ENCODE measurements at regions not wholly inside any gene's neighbourhood (a gene's known extent, or its start where the extent isn't known, plus 50 kb on each side); places are given as distances from the start of the nearest gene placed in this dataset.

DNA sequence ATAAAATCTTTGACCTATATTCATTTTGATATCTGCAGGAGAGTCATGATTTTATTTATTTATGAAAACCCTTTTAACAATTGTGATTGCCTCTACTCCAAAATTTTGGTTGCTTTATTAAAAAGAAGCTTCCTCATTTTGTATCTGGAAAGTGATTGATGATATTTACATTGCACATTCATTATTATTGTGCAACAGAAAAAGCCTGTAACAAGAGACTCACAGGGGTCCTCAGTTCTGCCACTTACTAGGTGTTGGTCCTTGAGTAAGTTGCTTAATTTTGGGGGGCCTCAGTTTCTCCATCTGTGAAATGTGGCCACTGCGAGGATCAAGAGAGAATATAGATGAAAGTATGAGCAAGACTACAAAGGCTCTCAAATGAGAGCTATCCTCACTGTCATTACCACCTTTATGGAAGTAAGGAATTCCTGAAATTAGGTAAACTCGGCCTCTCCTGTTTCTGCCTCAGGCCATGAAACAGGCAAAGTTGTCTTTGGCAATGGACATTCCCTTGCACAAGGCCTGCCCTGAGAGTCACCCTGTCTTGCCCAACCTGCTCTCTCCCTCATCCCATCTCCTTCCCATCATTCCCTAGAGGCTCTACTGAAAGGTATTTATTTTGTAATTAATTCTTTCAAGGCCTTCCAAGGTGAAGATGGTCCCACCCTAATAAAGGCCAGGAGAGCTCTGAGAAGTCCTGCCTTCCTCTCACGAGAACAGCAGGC lies 66.1 kb upstream of the ABLIM1 start:
- no peak overlapping the region for H3K27ac ChIP-seq (ENCODE audit: low read depth)
- peaks cover 11% of the 10 kb centered on the region for H3K4me1 Mint-ChIP-seq
- TF ChIP-seq ZNF331 (CRISPR knock-in tag; IDR thresholded peaks at IDR 0.05; ENCODE audit: low read depth): no peak
- TF ChIP-seq ZNF114 (CRISPR knock-in tag; IDR thresholded peaks at IDR 0.05): no peak
- TF ChIP-seq EZH2phosphoT487 (IDR thresholded peaks at IDR 0.05; ENCODE audit: unreplicated experiment): no peak
- TF ChIP-seq EZH2 (IDR thresholded peaks at IDR 0.05; ENCODE audit: low read depth, unreplicated experiment): no peak
- no peak for TF ChIP-seq POLR2AphosphoS5 (IDR thresholded peaks at IDR 0.05; ENCODE audit: low read depth)
- TF ChIP-seq STAT1 (IDR thresholded peaks at IDR 0.05; ENCODE audit: unreplicated experiment): no peak
- no peak for TF ChIP-seq NANOG (IDR thresholded peaks at IDR 0.05; ENCODE audit: borderline replicate concordance)
- TF ChIP-seq, protein P1, sequence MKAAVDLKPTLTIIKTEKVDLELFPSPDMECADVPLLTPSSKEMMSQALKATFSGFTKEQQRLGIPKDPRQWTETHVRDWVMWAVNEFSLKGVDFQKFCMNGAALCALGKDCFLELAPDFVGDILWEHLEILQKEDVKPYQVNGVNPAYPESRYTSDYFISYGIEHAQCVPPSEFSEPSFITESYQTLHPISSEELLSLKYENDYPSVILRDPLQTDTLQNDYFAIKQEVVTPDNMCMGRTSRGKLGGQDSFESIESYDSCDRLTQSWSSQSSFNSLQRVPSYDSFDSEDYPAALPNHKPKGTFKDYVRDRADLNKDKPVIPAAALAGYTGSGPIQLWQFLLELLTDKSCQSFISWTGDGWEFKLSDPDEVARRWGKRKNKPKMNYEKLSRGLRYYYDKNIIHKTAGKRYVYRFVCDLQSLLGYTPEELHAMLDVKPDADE (IDR thresholded peaks at IDR 0.05): no peak
- H4K20me1 ChIP-seq (replicated peaks; ENCODE audit: insufficient read depth): no peaks in the 10 kb centered on the region
- H3K27me3 ChIP-seq (ENCODE audit: insufficient read depth): no peaks in the 10 kb centered on the region
- H3F3A ChIP-seq (replicated peaks; ENCODE audit: low read depth): no peaks in the 10 kb centered on the region
- DNase-seq (ENCODE audit: low spot score) (no peak), ATAC-seq (no peak)
- no peaks in the 10 kb centered on the region for H3K4me1 ChIP-seq (ENCODE audit: insufficient read depth)
- H3K4me3 Mint-ChIP-seq: no peak overlapping the region
- no peak overlapping the region for H3K4me2 ChIP-seq
- no peak overlapping the region for H3K27ac Mint-ChIP-seq
- H3K27me3 Mint-ChIP-seq (ENCODE audit: insufficient read depth, low read depth, poor library complexity): no peaks in the 10 kb centered on the region
- no peaks in the 10 kb centered on the region for H3K79me2 ChIP-seq (replicated peaks; ENCODE audit: insufficient read depth)
- peaks cover 3% of the 10 kb centered on the region; the same call in 1 of the 3 replicates for H3K9me3 Mint-ChIP-seq
- no peaks in the 10 kb centered on the region; the same call in 1 of the 2 replicates for H3K9me2 ChIP-seq (ENCODE audit: insufficient read depth)
- H2AFZ ChIP-seq: no peak overlapping the region
- H3K4me3 ChIP-seq: no peak overlapping the region
- H3K36me3 ChIP-seq (ENCODE audit: insufficient read depth): no peaks in the 10 kb centered on the region
- no peaks in the 10 kb centered on the region; the same call in 2 of the 3 replicates for H3K36me3 Mint-ChIP-seq (ENCODE audit: low read depth)

DNA sequence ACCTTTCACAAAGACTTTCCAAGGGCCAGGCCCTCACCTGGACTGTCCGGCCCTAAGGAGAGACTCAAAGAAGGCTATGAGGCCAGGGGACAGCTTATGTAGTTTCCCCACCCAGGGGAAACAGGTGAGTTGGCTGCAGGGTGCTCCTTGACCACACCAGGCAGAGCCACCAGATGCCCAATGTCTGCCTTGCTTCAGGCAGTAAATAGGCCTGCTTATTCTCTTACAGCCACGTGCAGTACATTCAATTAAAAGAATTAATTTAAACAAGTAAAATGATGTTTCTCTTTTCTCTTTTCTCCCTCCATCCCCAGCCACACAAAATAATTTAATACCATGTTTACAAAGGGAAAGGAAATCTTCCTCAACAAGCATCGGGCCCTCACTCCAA lies 66.6 kb upstream of the ABLIM1 start:
- Histone ChIP-seq H3K4me1 (ENCODE audit: insufficient read depth) (no peaks in the 10 kb centered on the region), H3F3A (replicated peaks; ENCODE audit: low read depth) (no peaks in the 10 kb centered on the region), H3K4me3 (no peak overlapping the region), H3K4me2 (no peak overlapping the region), H3K9me2 (ENCODE audit: insufficient read depth) (no peaks in the 10 kb centered on the region; the same call in 1 of the 2 replicates), H3K27me3 (ENCODE audit: insufficient read depth) (no peaks in the 10 kb centered on the region), H3K36me3 (ENCODE audit: insufficient read depth) (no peaks in the 10 kb centered on the region), H3K27ac (ENCODE audit: low read depth) (no peak overlapping the region), H2AFZ (no peak overlapping the region), H3K79me2 (replicated peaks; ENCODE audit: insufficient read depth) (no peaks in the 10 kb centered on the region), H4K20me1 (replicated peaks; ENCODE audit: insufficient read depth) (no peaks in the 10 kb centered on the region)
- no peak for TF ChIP-seq JUNB (IDR thresholded peaks at IDR 0.05; ENCODE audit: unreplicated experiment)
- no peak for TF ChIP-seq EZH2 (IDR thresholded peaks at IDR 0.05; ENCODE audit: low read depth, unreplicated experiment)
- peaks cover 3% of the 10 kb centered on the region; the same call in 1 of the 3 replicates for H3K9me3 Mint-ChIP-seq
- H3K4me1 Mint-ChIP-seq: peaks cover 11% of the 10 kb centered on the region
- no peak overlapping the region for H3K4me3 Mint-ChIP-seq
- no peak overlapping the region for H3K27ac Mint-ChIP-seq
- no peak for DNase-seq (ENCODE audit: low spot score)
- ATAC-seq: no peak
- no peaks in the 10 kb centered on the region; the same call in 2 of the 3 replicates for H3K36me3 Mint-ChIP-seq (ENCODE audit: low read depth)
- no peaks in the 10 kb centered on the region for H3K27me3 Mint-ChIP-seq (ENCODE audit: insufficient read depth, low read depth, poor library complexity)

DNA sequence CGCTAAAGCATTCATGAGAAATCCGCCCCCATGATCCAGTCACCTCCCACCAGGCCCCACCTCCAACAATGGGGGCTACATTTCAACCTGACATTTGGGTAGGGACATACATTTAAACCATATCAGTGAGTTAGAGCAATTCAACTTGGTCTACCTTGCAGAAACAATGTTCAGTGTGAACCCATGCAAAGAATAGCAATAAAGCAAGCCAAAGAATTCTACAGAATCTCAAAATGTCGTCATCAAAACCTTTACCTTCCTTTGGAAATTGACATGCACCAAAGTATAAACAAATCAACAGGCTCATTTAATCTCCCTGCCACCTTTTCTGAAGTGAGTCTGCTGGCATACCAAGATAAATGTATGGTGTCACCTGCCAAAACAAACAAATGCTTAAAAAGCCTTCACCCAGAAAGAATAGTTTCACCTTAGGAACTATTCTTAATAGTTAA lies 68.8 kb upstream of the ABLIM1 start:
- no peak overlapping the region for H3K4me3 Mint-ChIP-seq
- Histone ChIP-seq H3K9me2 (ENCODE audit: insufficient read depth) (no peaks in the 10 kb centered on the region; the same call in 1 of the 2 replicates), H3K27ac (ENCODE audit: low read depth) (no peak overlapping the region), H3K4me2 (no peak overlapping the region), H2AFZ (no peak overlapping the region), H4K20me1 (replicated peaks; ENCODE audit: insufficient read depth) (no peaks in the 10 kb centered on the region), H3F3A (replicated peaks; ENCODE audit: low read depth) (no peaks in the 10 kb centered on the region), H3K4me3 (no peak overlapping the region), H3K79me2 (replicated peaks; ENCODE audit: insufficient read depth) (no peaks in the 10 kb centered on the region), H3K4me1 (ENCODE audit: insufficient read depth) (no peaks in the 10 kb centered on the region), H3K36me3 (ENCODE audit: insufficient read depth) (no peaks in the 10 kb centered on the region), H3K27me3 (ENCODE audit: insufficient read depth) (no peaks in the 10 kb centered on the region)
- no peak overlapping the region for H3K27ac Mint-ChIP-seq
- no peaks in the 10 kb centered on the region for H3K27me3 Mint-ChIP-seq (ENCODE audit: insufficient read depth, low read depth, poor library complexity)
- peaks cover 3% of the 10 kb centered on the region; the same call in 1 of the 3 replicates for H3K9me3 Mint-ChIP-seq
- H3K36me3 Mint-ChIP-seq (ENCODE audit: low read depth): no peaks in the 10 kb centered on the region; the same call in 2 of the 3 replicates
- DNase-seq (ENCODE audit: low spot score) (no peak), ATAC-seq (no peak)
- peaks cover 11% of the 10 kb centered on the region for H3K4me1 Mint-ChIP-seq
- no peak for TF ChIP-seq NANOG (IDR thresholded peaks at IDR 0.05; ENCODE audit: borderline replicate concordance)
- TF ChIP-seq, protein P2, sequence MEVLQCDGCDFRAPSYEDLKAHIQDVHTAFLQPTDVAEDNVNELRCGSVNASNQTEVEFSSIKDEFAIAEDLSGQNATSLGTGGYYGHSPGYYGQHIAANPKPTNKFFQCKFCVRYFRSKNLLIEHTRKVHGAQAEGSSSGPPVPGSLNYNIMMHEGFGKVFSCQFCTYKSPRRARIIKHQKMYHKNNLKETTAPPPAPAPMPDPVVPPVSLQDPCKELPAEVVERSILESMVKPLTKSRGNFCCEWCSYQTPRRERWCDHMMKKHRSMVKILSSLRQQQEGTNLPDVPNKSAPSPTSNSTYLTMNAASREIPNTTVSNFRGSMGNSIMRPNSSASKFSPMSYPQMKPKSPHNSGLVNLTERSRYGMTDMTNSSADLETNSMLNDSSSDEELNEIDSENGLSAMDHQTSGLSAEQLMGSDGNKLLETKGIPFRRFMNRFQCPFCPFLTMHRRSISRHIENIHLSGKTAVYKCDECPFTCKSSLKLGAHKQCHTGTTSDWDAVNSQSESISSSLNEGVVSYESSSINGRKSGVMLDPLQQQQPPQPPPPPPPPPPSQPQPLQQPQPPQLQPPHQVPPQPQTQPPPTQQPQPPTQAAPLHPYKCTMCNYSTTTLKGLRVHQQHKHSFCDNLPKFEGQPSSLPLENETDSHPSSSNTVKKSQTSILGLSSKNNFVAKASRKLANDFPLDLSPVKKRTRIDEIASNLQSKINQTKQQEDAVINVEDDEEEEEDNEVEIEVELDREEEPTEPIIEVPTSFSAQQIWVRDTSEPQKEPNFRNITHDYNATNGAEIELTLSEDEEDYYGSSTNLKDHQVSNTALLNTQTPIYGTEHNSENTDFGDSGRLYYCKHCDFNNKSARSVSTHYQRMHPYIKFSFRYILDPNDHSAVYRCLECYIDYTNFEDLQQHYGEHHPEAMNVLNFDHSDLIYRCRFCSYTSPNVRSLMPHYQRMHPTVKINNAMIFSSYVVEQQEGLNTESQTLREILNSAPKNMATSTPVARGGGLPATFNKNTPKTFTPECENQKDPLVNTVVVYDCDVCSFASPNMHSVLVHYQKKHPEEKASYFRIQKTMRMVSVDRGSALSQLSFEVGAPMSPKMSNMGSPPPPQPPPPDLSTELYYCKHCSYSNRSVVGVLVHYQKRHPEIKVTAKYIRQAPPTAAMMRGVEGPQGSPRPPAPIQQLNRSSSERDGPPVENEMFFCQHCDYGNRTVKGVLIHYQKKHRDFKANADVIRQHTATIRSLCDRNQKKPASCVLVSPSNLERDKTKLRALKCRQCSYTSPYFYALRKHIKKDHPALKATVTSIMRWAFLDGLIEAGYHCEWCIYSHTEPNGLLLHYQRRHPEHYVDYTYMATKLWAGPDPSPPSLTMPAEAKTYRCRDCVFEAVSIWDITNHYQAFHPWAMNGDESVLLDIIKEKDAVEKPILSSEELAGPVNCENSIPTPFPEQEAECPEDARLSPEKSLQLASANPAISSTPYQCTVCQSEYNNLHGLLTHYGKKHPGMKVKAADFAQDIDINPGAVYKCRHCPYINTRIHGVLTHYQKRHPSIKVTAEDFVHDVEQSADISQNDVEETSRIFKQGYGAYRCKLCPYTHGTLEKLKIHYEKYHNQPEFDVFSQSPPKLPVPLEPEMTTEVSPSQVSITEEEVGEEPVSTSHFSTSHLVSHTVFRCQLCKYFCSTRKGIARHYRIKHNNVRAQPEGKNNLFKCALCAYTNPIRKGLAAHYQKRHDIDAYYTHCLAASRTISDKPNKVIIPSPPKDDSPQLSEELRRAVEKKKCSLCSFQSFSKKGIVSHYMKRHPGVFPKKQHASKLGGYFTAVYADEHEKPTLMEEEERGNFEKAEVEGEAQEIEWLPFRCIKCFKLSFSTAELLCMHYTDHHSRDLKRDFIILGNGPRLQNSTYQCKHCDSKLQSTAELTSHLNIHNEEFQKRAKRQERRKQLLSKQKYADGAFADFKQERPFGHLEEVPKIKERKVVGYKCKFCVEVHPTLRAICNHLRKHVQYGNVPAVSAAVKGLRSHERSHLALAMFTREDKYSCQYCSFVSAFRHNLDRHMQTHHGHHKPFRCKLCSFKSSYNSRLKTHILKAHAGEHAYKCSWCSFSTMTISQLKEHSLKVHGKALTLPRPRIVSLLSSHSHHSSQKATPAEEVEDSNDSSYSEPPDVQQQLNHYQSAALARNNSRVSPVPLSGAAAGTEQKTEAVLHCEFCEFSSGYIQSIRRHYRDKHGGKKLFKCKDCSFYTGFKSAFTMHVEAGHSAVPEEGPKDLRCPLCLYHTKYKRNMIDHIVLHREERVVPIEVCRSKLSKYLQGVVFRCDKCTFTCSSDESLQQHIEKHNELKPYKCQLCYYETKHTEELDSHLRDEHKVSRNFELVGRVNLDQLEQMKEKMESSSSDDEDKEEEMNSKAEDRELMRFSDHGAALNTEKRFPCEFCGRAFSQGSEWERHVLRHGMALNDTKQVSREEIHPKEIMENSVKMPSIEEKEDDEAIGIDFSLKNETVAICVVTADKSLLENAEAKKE (CRISPR knock-in tag; IDR thresholded peaks at IDR 0.05): no peak
